Stimulated activated CD8-positive, alpha-beta memory T cell treated with anti-CD3 and anti-CD28 coated beads, Interleukin-4, amount 100 ng/mL, for 1 hour (primary cell): ENCODE measurements at regions not wholly inside any gene's neighbourhood (a gene's known extent, or its start where the extent isn't known, plus 50 kb on each side); places are given as distances from the start of the nearest gene placed in this dataset.
"Not testable (repeated sequence)": the region's sequence is repeated elsewhere in the genome, so short reads cannot be mapped to it uniquely, and the experiment has no call there.

Source experiments
- DNase-seq, 2 donors: peaks; one replicate each; pipeline ENCODE4 v3.0.0-alpha.2; 2020; ENCODE audit warnings: low read depth in 2 of 2, low spot score in 1 of 2

DNA sequence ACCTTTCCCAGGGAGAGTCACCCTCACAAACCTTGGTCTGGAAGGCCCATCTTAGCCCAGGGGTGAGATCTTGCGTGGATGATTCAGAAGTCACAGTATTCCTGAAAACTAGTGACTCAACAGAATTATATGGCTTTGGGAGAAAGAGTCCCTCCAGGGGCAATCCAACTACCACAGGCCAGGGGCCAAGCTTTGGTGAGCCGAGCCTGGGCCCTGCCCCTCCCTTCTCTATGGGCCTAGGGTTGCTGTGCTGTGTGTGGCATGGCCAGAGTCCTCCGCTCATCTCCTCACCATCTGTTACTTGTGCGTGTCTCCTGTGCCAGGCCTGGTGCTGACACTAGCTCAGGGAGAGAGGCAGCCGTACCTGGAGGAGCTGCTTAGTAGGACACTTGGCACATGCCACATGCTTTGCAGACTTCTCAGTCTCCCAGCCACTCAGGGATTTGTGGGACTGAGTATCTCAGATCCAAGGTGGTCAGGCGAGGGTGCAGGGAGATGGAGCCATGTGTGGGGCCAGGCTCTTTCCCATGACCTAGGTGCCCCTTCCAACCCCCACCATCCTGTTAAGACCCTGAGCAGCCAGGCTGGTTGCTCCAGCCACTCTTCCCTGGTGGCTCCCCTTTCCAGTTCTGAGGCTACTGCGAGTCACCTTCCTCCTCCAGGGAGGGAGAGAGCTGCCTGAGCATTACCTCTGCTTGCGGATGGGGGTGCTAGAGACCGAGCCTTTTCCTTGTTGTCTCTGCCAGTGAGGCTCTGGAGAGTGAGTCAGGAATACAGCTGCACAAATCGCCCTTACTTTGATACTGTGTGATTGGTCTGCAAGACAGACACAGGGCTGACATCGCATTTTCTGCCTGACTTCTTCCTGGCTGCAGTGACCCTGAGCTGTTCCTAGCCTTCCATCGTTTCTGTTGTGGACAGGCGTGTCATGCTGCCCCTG lies 94.1 kb downstream of the SLC25A47 start:
- DNase-seq, result no peak

DNA sequence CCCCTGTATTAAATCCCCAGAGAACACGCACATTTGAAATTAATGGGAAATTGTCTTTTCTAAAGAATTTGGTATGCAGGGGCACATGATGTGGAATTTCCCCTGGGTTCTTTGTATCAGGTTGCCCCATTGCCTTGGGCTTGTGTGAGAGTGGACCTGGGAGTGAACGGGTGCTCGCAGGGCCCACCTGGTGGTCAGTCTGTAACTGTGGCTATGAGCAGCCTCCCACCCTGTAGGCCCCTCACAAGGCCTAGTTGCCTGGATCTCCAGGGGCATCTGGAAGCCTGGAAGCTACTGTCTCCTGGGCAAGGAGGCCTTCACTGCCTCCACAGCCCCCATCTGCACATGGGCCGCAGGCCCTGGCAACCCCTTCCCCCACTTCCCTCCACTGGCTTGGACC lies 96.7 kb downstream of the SLC25A47 start:
- no peak for DNase-seq

DNA sequence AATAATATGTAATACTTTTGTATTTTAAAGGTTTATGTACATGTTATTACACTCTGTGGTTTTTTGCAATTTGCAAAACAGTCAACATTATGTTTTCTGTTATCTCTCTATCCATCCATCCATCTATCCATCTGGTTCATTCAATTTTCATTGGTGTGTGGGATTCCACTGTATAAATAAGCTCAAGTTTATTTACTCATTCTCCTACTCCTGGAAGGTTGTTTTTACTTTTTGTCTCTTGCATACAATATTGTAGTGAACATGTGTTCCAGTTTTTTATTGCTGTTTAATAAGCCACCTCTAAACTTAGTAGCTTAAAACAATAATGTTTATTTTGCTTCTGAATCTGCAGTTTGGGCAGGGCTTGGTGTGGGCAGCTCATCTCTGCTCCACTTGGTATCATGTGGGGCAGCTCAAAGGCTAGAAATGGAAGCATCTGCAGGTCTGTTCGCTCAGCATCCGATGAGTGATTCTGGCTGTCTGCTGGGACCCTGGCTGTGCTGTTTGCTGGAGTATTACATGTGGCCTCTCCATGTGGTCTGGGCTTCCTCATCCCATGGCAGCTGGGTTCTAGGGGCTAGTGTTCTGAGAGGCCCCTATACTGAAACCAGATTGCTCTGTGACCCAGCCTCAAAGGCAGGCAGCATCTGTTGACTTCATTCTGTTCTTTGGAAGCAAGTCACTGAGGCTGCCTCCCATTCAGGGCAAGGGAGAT lies 98.8 kb downstream of the SLC25A47 start:
- no peak for DNase-seq

GRCh38 chr14:100422556-100423316 lies 99.6 kb downstream of the SLC25A47 start:
- no peak for DNase-seq

GRCh38 chr14:100423317-100424010 lies 100.3 kb downstream of the SLC25A47 start:
- DNase-seq, result no peak

DNA sequence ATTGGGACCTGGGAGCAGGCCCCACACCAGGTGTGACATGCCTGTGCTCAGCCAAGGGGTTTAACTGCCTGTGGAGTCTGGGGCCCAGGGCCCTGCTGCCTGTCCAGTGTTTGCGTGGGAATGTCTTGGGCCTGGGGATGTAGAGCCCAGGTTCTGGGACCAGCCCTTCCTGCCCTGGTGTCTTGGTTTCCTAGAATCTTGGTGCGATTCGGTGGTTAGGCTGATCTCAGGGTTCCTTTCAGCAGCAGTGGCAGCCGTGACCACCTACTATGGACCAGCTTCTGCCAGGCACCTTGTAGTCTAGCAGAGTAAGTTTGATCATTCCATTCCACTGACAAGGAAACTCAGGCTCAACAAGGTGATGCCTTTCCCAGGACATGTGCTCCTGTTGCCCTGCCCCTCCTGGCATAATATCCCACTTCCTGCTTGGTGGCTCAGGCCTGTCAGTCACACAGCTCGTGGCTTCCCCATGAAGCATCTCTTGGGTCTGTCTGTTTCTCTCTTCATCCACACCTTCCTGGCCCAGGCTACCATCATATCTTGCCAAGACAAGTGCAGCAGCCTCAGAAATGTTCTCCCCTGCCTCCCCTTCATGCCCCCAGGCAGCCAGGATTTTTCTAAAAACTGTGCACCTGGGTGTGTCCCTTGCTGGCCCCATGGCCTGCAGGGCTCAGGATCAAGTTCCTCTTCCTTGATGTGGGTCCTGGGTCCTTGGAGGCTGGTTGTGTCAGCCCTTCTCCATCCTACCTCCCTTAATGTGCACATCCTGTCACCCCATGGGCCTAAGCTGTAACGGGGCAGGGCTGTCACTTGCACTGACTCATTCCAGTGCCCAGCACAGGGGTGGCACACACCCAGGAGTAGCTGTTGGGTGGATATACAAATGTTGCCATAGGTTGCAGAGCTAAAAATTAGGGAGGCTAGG lies 101.6 kb downstream of the SLC25A47 start:
- no peak for DNase-seq

- no peak for DNase-seq
Observed at GRCh38 chr14:100425429-100425827, 102.3 kb downstream of the SLC25A47 start.

GRCh38 chr14:100426314-100426713 lies 103.2 kb downstream of the SLC25A47 start:
- no peak for DNase-seq

- no peak for DNase-seq
Observed at GRCh38 chr14:100427166-100427565, 104.0 kb downstream of the SLC25A47 start.

- DNase-seq, result no peak
Observed at GRCh38 chr14:100428727-100429126, 105.6 kb downstream of the SLC25A47 start.

DNA sequence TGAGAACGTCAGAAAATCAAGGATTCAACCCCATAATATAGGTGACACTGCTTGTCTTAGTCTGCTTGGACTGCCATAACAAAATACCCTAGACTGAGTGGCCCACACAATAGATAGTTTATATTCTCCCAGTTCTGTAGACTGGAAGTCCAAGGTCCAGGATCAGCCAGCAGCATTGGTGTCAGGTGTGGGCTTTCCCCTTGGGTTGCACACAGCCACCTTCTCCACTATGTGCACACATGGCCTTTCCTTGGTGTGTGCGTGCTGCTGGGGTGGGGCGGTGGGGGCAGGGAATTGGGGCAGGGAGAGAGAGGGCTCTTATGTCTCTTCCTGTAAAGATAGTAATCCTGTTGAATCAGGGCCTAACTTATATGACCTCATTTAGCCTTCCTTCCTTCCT lies 106.4 kb downstream of the SLC25A47 start:
- DNase-seq, result no peak

DNA sequence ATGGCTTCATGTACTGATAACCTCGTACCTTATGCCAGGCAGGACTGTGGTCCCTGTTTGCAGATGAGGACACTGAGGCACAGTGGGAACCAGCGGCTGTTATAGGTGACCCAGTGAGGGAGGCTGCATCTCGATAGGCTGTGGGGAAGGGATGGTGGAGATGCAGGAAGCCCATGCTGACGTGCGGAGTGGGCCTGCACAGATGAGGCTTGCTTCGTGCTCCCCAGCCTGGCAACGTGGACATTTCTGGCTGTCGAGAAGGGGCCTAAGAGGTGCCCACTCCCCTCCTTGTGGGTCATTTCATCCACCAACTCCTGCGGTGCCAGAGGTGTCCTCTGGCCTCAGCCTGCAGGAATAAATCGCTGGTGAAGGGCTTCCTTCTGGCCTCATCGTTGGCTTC lies 107.4 kb downstream of the SLC25A47 start:
- DNase-seq, result no peak

DNA sequence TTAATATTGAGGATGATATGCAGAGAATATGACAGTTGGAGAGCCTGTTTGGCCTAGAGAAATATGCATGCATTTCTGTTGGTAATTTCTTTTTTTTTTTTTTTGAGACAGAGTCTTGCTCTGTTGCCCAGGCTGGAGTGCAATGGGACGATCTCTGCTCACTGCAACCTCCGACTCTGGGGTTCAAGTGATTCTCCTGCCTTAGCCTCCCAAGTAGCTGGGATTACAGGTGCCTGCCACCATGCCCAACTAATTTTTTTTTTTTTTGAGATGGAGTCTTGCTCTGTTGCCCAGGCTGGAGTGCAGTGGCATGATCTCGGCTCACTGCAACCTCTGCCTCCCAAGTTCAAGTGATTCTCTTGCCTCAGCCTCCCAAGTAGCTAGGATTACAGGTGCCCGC lies 108.3 kb downstream of the SLC25A47 start:
- DNase-seq, result not testable (repeated sequence)

- no peak for DNase-seq
Observed at GRCh38 chr14:100432652-100433427, 109.7 kb downstream of the SLC25A47 start.

DNA sequence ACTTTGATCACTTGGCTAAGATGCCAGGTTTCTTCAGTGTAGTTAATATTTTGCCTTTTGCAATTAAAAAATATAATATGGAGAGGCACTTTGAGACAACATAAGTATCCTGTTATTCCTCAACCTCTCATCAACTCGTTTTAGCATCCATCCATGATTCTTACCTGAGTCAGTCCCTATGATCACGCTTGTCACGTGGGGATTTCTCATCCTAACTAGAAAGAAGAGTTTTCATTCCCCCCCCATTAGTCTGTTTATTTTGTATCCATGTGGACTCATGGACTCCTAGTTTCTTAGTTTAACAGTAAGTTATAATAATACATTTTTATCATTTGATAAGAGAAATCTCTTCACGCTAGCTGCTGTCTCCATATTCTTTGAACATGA lies 110.3 kb downstream of the SLC25A47 start:
- no peak for DNase-seq

- DNase-seq, result no peak
Observed at GRCh38 chr14:100434033-100434601, 111.0 kb downstream of the SLC25A47 start.

DNA sequence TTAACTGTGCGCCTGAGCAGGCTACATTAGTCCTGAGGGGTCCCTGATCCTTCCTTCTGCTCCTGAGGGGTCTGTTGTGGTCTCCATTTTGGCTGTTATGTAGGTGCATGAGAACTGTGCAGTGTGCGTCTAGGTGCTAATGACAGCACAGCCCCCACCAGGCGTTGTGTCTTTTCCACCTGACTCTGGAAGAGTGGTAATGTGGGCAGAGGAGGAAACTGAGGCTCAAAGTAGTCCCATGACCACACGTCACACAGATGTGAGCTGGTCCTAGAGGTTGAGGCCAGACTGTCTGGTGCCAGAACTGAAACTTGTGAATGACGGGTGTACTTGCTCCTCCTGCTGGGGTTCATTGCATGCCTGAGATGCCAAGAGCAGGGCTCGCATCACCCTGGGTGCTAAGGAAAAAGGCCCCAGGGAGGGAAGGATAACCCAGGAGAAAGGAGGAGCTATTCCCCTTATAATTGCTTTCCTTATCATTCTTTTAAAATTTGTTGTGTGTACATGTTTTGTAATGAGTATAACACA lies 111.8 kb downstream of the SLC25A47 start:
- no peak for DNase-seq

- no peak for DNase-seq
Observed at GRCh38 chr14:100435459-100435858, 112.3 kb downstream of the SLC25A47 start.
